ENCODE measurements at regions not wholly inside any gene's neighbourhood (a gene's known extent, or its start where the extent isn't known, plus 50 kb on each side); places are given as distances from the start of the nearest gene placed in this dataset.

DNA sequence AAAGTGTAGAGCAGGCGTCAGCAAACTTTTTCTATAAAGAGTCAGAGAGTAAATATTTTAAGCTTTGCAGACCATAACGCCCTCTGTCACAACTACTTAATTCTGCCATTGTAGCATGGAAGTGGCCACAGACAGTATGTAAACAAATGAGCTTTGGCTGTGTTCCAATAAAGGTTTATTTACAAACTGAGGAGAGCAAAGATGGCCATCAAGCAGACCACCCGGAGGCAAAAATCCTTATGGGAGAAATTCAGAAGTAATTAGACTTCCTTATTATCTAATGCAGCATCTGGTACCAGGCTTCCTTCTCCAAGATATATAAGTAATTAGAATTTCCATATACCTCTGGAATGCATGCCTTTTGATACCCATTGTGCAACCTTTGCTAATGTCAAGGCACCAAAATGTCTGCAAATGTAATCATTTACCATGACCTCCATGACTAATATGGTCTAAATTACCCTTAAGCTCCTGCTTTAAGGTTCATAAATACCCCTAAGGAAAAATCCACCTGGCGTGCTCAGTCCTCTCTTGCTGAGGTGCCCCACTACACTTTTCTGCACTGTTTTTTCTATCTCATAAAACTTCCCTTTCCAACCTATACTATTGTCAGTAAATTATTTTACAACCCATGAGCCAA is 377.8 kb downstream of the MATN1 start:
- DNase-seq, result no peak

GRCh38 chr1:30343562-30343961 is 379.8 kb downstream of the MATN1 start:
- no peak for DNase-seq

GRCh38 chr1:30342535-30343141 is 380.7 kb downstream of the MATN1 start:
- DNase-seq, result no peak

GRCh38 chr1:30340934-30341333 is 382.5 kb downstream of the MATN1 start:
- no peak for DNase-seq

GRCh38 chr1:30339866-30340265 is 383.5 kb downstream of the MATN1 start:
- DNase-seq, result no peak

DNA sequence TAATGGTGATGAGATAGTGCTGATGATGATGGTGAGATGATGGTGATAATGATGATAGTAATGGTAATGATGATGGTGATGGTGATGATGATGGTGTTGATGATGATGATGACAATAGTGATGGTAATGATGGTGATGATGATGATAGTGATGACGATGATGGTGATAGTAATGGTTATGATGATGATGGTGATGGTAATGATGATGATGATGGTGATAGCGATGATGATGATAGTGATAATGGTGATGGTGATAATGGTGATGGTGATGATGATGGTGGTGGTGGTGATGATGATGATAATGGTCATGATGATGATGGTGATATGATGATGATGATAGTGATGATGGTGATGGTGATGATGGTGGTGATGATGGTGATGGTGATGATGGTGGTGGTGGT is 384.6 kb downstream of the MATN1 start:
- no peak for DNase-seq

DNA sequence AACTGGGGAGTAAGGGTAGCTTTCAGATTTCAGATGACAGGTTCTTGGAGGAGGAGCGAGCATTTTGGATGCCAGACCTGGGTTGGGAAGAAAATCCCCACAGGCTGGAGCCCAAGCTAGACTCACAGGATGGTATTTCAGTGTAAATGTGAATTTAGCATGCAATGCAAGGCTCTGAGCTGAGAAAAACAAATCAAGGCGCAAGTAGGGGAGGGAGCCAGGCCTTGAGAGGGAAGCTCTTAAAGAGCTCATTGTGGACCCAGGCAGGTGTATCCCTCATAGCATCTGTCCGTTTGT is 386.1 kb downstream of the MATN1 start:
- no peak for DNase-seq

DNA sequence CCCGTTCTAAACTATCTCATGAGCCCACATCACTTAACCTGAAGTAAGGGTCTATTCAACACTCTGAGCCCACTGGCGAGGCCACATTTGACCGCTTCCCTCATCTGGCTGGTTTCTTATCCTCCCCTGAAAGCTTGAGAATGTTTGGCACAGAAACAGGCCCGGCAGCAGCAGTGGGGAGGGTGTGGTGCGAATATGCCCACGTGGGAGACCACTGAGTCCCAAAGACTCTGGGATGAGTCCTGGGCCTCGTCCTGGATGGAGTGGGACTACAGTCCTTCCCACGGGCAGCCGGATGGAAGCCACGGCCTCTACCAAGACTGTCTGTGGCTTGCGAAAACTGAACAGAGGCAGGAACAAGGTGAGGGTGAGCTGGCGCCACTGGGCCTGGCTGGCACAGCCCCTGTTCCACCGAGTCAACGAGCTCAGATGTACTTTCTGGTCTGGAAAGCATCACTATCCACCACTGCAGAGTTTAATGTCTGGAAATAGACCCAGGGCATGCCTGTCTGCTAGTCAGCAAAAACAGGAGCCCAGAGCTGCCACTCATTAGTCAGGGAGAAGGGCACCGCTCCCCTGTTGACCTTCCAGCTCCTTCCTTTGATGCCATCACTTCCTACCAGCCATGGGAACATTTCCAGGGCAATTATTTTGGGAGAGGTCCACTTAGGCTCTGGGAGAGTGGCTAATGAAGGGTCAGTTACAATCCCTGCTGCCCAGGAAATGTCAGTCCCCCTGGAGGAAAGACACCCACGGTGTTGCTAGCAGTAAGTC is 386.6 kb downstream of the MATN1 start:
- DNase-seq, result no peak

- DNase-seq, result no peak
Measured at GRCh38 chr1:30335997-30336390, 387.4 kb downstream of the MATN1 start.

- DNase-seq, result no peak
Measured at GRCh38 chr1:30335389-30335996, 387.9 kb downstream of the MATN1 start.

GRCh38 chr1:30334767-30335166 is 388.6 kb downstream of the MATN1 start:
- no peak for DNase-seq

GRCh38 chr1:30332116-30333094 is 391.0 kb downstream of the MATN1 start:
- no peak for DNase-seq

GRCh38 chr1:30331415-30332065 is 391.8 kb downstream of the MATN1 start:
- no peak for DNase-seq

DNA sequence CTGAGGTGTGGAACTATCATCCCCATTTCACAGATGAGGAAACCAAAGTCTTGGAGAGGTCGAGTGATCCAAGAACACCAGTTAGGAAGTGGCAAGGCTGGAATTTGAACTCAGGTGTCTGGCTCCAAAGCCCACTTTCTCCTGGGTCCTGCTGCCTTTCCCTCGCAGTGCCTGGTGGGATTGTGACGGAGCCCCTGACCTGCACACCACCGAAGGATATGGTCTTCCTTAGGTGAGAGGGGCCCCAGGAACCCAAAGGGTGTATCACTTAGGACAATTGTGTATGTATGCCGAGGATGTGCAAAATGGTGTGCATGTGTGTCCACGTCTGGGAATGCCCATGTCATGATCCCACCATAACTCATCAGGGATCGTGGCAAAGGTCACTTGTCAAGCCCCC is 392.7 kb downstream of the MATN1 start:
- DNase-seq, result no peak

DNA sequence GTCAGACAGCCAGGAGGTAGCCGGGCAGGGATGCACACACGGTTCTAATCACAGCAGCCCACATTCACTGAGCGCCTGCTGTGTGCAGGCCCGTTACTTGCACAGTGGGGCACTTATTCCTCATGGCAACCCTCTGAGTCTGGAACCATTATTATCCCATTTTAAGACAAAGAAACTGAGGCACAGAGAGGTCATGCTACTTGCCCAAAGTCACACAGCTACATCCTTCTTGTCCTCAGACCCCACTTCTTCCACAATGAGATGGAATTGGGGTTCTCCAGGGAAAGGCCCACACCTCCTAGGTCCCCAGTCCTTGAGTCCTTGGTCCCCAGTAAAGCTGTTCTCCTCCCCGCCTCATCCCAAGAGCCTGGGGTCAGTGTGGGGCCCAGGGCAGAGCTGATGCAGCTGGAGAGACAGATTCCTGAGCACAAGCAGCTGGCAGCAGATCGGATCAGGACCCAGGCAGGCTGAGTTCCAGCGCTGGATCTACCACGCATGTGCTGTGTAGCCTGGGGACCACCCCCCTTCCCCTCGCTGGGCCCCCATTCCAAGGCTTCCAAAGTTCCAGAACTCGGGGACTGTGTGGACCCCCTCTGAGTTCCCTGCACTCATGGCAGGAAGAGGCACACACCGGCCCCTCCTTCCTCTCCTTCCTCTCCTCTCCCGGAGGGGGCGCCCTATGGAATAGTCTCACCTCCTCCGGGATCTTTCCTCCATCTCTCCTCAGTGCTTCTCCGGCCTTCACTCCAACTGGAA is 393.4 kb downstream of the MATN1 start:
- no peak for DNase-seq

- DNase-seq, result no peak
Measured at GRCh38 chr1:30329263-30329753, 394.1 kb downstream of the MATN1 start.

GRCh38 chr1:30328401-30329262 is 394.8 kb downstream of the MATN1 start:
- DNase-seq, result no peak

DNA sequence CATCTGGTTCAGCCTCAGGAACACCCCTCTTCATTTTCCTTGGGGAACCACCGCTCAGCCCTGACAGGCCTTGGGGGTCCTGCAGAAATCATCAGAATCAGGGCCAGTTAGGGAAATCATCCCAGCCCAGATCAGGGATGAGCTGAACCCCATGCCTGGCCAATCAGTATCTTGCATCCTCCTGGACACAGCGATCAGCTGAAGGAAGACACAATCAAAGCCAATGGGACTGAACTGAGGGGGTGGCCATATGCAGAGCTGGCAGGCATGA is 395.4 kb downstream of the MATN1 start:
- DNase-seq, result no peak

- DNase-seq, result no peak
Measured at GRCh38 chr1:30327370-30328099, 395.9 kb downstream of the MATN1 start.

GRCh38 chr1:30325999-30326398 is 397.4 kb downstream of the MATN1 start:
- no peak for DNase-seq

All from EL (cell line).